SU-DHL-6 (cell line): ENCODE measurements at regions not wholly inside any gene's neighbourhood (a gene's known extent, or its start where the extent isn't known, plus 50 kb on each side); places are given as distances from the start of the nearest gene placed in this dataset.

Source experiments
- H2AFZ ChIP-seq: fragments of 200-600 bp; sonication (generic); 2 replicates; pipeline ENCODE4 v1.6.1; 2014; ENCODE audit warnings: low read depth, mild to moderate bottlenecking, moderate library complexity, mixed read lengths, antibody characterized with exemption, low read length; ENCODE audit not compliant: severe bottlenecking
- H3F3A ChIP-seq: fragments of 200-600 bp; shearing (Covaris generic); 2 replicates; pipeline ENCODE4 v1.6.0; 2016; ENCODE audit warnings: antibody characterized with exemption, mild to moderate bottlenecking; ENCODE audit not compliant: insufficient read depth
- H3K27ac ChIP-seq: fragments of 200-600 bp; sonication (generic); 2 replicates; pipeline ENCODE4 v1.5.1; 2016; ENCODE audit warnings: low read depth, mild to moderate bottlenecking, low read length, moderate library complexity, mixed read lengths
- H3K27me3 ChIP-seq: fragments of 200-600 bp; sonication (generic), shearing (Covaris generic); 2 replicates; pipeline ENCODE4 v1.6.0; 2014; ENCODE audit warnings: mild to moderate bottlenecking, low read length
- H3K36me3 ChIP-seq: fragments of 200-600 bp; sonication (generic); 2 replicates; pipeline ENCODE4 v1.6.1; 2014; ENCODE audit warnings: mild to moderate bottlenecking, low read length, mixed read lengths
- H3K4me2 ChIP-seq: fragments of 300-600, 200-600 bp; shearing (Covaris generic), sonication (generic); 2 replicates; pipeline ENCODE4 v1.6.0; 2014; ENCODE audit warnings: low read length, low read depth, mild to moderate bottlenecking; ENCODE audit not compliant: poor library complexity, severe bottlenecking
- H3K4me3 ChIP-seq: fragments of 200-600 bp; sonication (generic); 2 replicates; pipeline ENCODE4 v1.5.1; 2014; ENCODE audit warnings: antibody characterized with exemption, low read length, mild to moderate bottlenecking, mixed read lengths; ENCODE audit not compliant: insufficient read depth, poor library complexity, severe bottlenecking
- H3K79me2 ChIP-seq: fragments of 200-600 bp; sonication (generic); 2 replicates; pipeline ENCODE4 v1.6.1; 2014; ENCODE audit warnings: mild to moderate bottlenecking, low read length, moderate library complexity; ENCODE audit not compliant: insufficient read depth
- H3K9ac ChIP-seq: fragments of 200-600 bp; sonication (generic); 2 replicates; pipeline ENCODE4 v1.7.0; 2014; ENCODE audit warnings: mild to moderate bottlenecking, low read length
- H3K9me2 ChIP-seq: fragments of 200-600 bp; sonication (generic); replicated peaks from 2 replicates; pipeline ENCODE4 v1.6.1; 2014; ENCODE audit warnings: low read length; ENCODE audit not compliant: insufficient read depth
- H3K9me3 ChIP-seq: fragments of 200-600 bp; sonication (generic); 2 replicates; pipeline ENCODE4 v1.6.1; 2014; ENCODE audit warnings: low read length, mixed read lengths; ENCODE audit not compliant: insufficient read depth
- H4K20me1 ChIP-seq: fragments of 200-600 bp; sonication (generic); 2 replicates; pipeline ENCODE4 v1.6.1; 2014; ENCODE audit warnings: low read depth, mild to moderate bottlenecking, antibody characterized with exemption, low read length, moderate library complexity, mixed read lengths
- CTCF ChIP-seq: fragments of 200-600 bp; sonication (generic); IDR thresholded peaks from one replicate; pipeline ENCODE4 v1.5.1; 2017; ENCODE audit warnings: antibody characterized with exemption, mild to moderate bottlenecking, low read length, moderate library complexity; ENCODE audit not compliant: insufficient read depth, poor library complexity, severe bottlenecking
- EZH2phosphoT487 ChIP-seq: fragments of 200-600 bp; sonication (generic), shearing (Covaris generic); conservative IDR thresholded peaks from 2 replicates; pipeline ENCODE4 v1.6.1; 2018; ENCODE audit warnings: mild to moderate bottlenecking, antibody characterized with exemption, low read length, moderate library complexity, mixed read lengths

- H3K27ac ChIP-seq: no peak overlapping the region
- no peaks in the 10 kb centered on the region for H3K79me2 ChIP-seq
- no peak overlapping the region for H3K4me3 ChIP-seq
- no peak overlapping the region for H3K4me2 ChIP-seq
- H3K9me2 ChIP-seq: no peaks in the 10 kb centered on the region
- no peaks in the 10 kb centered on the region for H3K9me3 ChIP-seq
- H3K27me3 ChIP-seq: no peaks in the 10 kb centered on the region
- H3K36me3 ChIP-seq: no peaks in the 10 kb centered on the region
- H2AFZ ChIP-seq: no peak overlapping the region
- H3F3A ChIP-seq: no peaks in the 10 kb centered on the region
- no peaks in the 10 kb centered on the region for H4K20me1 ChIP-seq
- no peak overlapping the region for H3K9ac ChIP-seq
- no peak for TF ChIP-seq EZH2phosphoT487
- TF ChIP-seq CTCF: peak; percentile 43
These were observed 304.4 kb upstream of the SMC2 start for GRCh38 chr9:103789686-103790085.

- Histone ChIP-seq H3K4me2 (no peak overlapping the region), H2AFZ (no peak overlapping the region), H3K27me3 (no peaks in the 10 kb centered on the region), H3K4me3 (no peak overlapping the region), H3K27ac (no peak overlapping the region), H4K20me1 (no peaks in the 10 kb centered on the region), H3K9me3 (no peaks in the 10 kb centered on the region), H3K9me2 (no peaks in the 10 kb centered on the region), H3K36me3 (no peaks in the 10 kb centered on the region), H3F3A (no peaks in the 10 kb centered on the region), H3K9ac (no peak overlapping the region), H3K79me2 (no peaks in the 10 kb centered on the region)
- TF ChIP-seq EZH2phosphoT487 (no peak), CTCF (no peak)
These were observed 295.5 kb upstream of the SMC2 start for GRCh38 chr9:103798620-103799019.

GRCh38 chr9:103799959-103800358 is 294.1 kb upstream of the SMC2 start:
- Histone ChIP-seq H3K27ac (no peak overlapping the region), H3K4me2 (no peak overlapping the region), H3K9me3 (no peaks in the 10 kb centered on the region), H3K27me3 (no peaks in the 10 kb centered on the region), H3K79me2 (no peaks in the 10 kb centered on the region), H3K4me3 (no peak overlapping the region), H3K36me3 (no peaks in the 10 kb centered on the region), H3K9ac (no peak overlapping the region), H3F3A (no peaks in the 10 kb centered on the region), H4K20me1 (no peaks in the 10 kb centered on the region), H2AFZ (no peak overlapping the region), H3K9me2 (no peaks in the 10 kb centered on the region)
- no peak for TF ChIP-seq EZH2phosphoT487
- no peak for TF ChIP-seq CTCF

- Histone ChIP-seq H3K9me3 (no peaks in the 10 kb centered on the region), H3K36me3 (no peaks in the 10 kb centered on the region), H3K79me2 (no peaks in the 10 kb centered on the region), H3K27ac (no peak overlapping the region), H3K4me3 (no peak overlapping the region), H2AFZ (no peak overlapping the region), H3K4me2 (no peak overlapping the region), H4K20me1 (no peaks in the 10 kb centered on the region), H3K9me2 (no peaks in the 10 kb centered on the region), H3K9ac (no peak overlapping the region), H3F3A (no peaks in the 10 kb centered on the region), H3K27me3 (no peaks in the 10 kb centered on the region)
- TF ChIP-seq EZH2phosphoT487: no peak
- no peak for TF ChIP-seq CTCF
These were observed 292.0 kb upstream of the SMC2 start for GRCh38 chr9:103802068-103802467.
